ENCODE measurements at regions not wholly inside any gene's neighbourhood (a gene's known extent, or its start where the extent isn't known, plus 50 kb on each side); places are given as distances from the start of the nearest gene placed in this dataset.

DNA sequence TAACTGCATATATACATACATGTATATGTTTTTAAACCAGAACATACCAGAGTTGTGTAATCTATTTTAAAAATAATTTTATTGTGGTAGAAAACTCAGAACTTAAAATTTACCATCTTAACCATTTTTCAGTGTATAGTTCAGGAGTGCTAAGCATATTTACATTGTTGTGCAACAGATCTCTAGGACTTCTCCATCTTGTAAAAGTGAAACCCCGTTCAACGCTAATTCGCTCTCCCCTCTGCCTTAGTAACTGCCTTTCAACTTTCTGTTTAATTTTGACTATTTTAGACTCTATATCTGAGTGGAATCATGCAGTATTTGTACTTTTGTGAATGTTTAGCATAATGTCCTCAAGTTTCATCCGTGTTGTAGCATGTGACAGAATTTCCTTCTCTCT lies 51.8 kb upstream of the SSR3 start:
- Mint-ChIP-seq H3K27ac (ENCODE audit: low read depth) (no peak overlapping the region), H3K4me1 (no peaks in the 10 kb centered on the region), H3K4me3 (peak overlapping the region; percentile 77), H3K9me3 (no peaks in the 10 kb centered on the region), H3K36me3 (ENCODE audit: insufficient read depth) (peaks cover 3% of the 10 kb centered on the region), H3K27me3 (peaks cover 24% of the 10 kb centered on the region)
- ATAC-seq (replicated peaks; ENCODE audit: extremely low read depth, poor library complexity, severe bottlenecking): peak; percentile 42
- DNase-seq (ENCODE audit: low spot score in 2 of 2): no peak

DNA sequence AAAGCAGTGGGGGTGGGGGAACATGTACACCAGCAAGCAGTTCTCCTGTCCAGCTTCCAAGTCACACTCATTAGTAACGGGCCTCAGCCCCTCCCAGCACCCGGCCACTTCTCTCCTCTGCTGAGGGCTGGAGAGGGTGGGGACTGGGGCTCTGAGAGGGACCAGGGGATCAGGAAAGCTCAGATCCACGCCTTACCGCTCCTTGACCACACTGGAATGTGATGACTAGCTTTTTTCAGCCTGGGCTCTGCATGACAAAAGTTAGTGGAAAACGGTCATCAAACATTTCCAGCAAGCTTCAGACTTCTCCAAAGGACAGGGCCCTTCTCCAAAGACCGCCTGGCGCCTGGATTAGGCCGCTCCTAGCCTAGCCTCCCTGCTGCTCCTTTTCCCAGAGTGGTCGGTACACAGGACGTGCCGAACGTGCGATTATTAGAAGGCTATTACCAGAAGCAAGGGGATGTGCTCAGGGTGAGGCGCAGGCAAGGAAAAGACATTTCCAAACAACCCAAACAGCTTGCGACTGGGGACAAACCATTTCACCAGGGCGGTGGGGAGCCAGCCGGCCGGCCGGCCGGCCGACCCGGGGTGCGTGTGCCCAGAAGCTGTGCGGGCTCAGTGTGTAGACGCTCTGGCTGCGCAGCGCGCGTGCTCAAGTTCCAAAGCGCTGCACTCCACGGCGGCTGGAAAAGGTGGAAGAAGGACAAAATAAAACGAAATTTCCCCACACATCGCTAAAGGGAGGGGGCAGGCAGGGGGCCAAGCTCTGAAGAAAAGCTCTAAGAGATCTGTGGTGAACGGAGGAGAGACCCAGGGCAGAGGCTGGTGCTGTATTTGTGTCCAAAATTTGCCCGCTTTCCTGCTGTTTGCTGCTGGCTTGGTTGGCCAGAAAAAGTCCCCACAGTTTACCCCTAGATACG lies 51.0 kb upstream of the SSR3 start:
- ATAC-seq (replicated peaks; ENCODE audit: extremely low read depth, poor library complexity, severe bottlenecking) (no peak), DNase-seq (ENCODE audit: low spot score in 2 of 2) (no peak)
- H3K36me3 Mint-ChIP-seq (ENCODE audit: insufficient read depth): peaks cover 3% of the 10 kb centered on the region
- no peak overlapping the region for H3K27ac Mint-ChIP-seq (ENCODE audit: low read depth)
- no peaks in the 10 kb centered on the region for H3K4me1 Mint-ChIP-seq
- H3K4me3 Mint-ChIP-seq: peak overlapping the region; percentile 77
- no peaks in the 10 kb centered on the region for H3K9me3 Mint-ChIP-seq
- peaks cover 24% of the 10 kb centered on the region for H3K27me3 Mint-ChIP-seq

DNA sequence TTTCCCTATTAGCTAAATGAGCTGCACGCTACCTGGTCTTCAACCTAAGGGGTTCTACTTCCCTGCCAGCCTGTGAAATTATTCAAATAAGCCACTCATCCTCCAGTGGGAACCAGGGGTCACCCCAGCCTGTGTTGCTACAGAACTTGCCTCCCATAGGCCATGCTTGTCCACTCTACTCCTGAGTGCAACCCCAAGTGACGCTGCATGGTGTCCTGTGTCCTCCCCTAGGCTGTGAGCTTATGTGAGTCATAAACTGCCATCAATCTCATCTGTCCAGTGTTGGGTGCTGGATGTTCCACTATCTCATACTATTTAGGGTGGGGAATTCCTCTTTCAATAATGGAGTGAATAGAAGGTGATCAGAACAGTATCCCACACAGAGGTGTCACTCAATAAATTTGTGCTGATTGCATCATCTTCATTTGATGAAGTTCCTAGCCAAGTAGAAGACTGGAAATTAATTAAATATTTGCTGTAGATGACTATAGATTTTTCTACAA lies 49.8 kb upstream of the SSR3 start:
- Mint-ChIP-seq H3K4me3 (no peak overlapping the region), H3K9me3 (no peaks in the 10 kb centered on the region), H3K36me3 (ENCODE audit: insufficient read depth) (peaks cover 3% of the 10 kb centered on the region), H3K27me3 (peaks cover 24% of the 10 kb centered on the region), H3K27ac (ENCODE audit: low read depth) (no peak overlapping the region), H3K4me1 (no peaks in the 10 kb centered on the region)
- DNase-seq (ENCODE audit: low spot score in 2 of 2): no peak
- no peak for ATAC-seq (replicated peaks; ENCODE audit: extremely low read depth, poor library complexity, severe bottlenecking)

All from central memory CD8-positive, alpha-beta T cell (primary cell).